Activated naive CD4-positive, alpha-beta T cell treated with anti-CD3 and anti-CD28 coated beads, Interleukin-2, amount 50 U/mL, for 72 hours (primary cell): ENCODE measurements at regions not wholly inside any gene's neighbourhood (a gene's known extent, or its start where the extent isn't known, plus 50 kb on each side); places are given as distances from the start of the nearest gene placed in this dataset.

Experiments
- ATAC-seq, 2 donors: fragments of 150-1000 bp; cut with Tn5 transposase; 2 replicates each; pipeline ENCODE4 v1.10.0; 2021; ENCODE audit warnings: mild to moderate bottlenecking in 2 of 2, moderate library complexity in 2 of 2
- DNase-seq, 2 donors: peaks; one replicate each; pipeline ENCODE4 v3.0.0; 2021 to 2022; ENCODE audit warnings: low spot score in 2 of 2
- H3K27ac Mint-ChIP-seq, 2 donors: one replicate each; pipeline ENCODE4 v1.8.0; 2022; ENCODE audit warnings: mild to moderate bottlenecking in 2 of 2, mixed read lengths in 2 of 2
- H3K36me3 Mint-ChIP-seq, 2 donors: one replicate each; pipeline ENCODE4 v1.8.0; 2022; ENCODE audit warnings: mixed read lengths in 2 of 2
- H3K9me3 Mint-ChIP-seq, 2 donors: one replicate each; pipeline ENCODE4 v1.8.0; 2022; ENCODE audit warnings: mixed read lengths in 2 of 2

- no peak overlapping the region for H3K27ac Mint-ChIP-seq
- H3K36me3 Mint-ChIP-seq = no peaks in the 10 kb centered on the region
- no peaks in the 10 kb centered on the region for H3K9me3 Mint-ChIP-seq
- DNase-seq (no peak), ATAC-seq (no peak)
Measured at GRCh38 chr13:40457929-40458719, 208.3 kb downstream of the FOXO1 start.

GRCh38 chr13:40458720-40458990, 207.8 kb downstream of the FOXO1 start:
- ATAC-seq = no peak
- Mint-ChIP-seq H3K36me3 (no peaks in the 10 kb centered on the region), H3K9me3 (peaks cover 2 to 4% of the 10 kb centered on the region in 2 donors), H3K27ac (no peak overlapping the region)
- no peak for DNase-seq

- ATAC-seq (no peak), DNase-seq (no peak)
- H3K36me3 Mint-ChIP-seq = no peaks in the 10 kb centered on the region
- H3K27ac Mint-ChIP-seq = no peak overlapping the region
- peaks cover 2 to 7% of the 10 kb centered on the region in 2 donors for H3K9me3 Mint-ChIP-seq
Measured at GRCh38 chr13:40460116-40460515, 206.3 kb downstream of the FOXO1 start.

- H3K9me3 Mint-ChIP-seq = peaks cover 11 to 16% of the 10 kb centered on the region in 2 donors
- DNase-seq = no peak
- no peaks in the 10 kb centered on the region for H3K36me3 Mint-ChIP-seq
- H3K27ac Mint-ChIP-seq = peak overlapping the region in 1 of 2 donors; percentile 70
- no peak for ATAC-seq
Measured at GRCh38 chr13:40464337-40465014, 202.0 kb downstream of the FOXO1 start.

- H3K9me3 Mint-ChIP-seq = peaks cover 11 to 16% of the 10 kb centered on the region in 2 donors
- ATAC-seq (no peak), DNase-seq (no peak)
Measured at GRCh38 chr13:40465015-40465390, 201.4 kb downstream of the FOXO1 start.

GRCh38 chr13:40466272-40466671, 200.2 kb downstream of the FOXO1 start:
- Mint-ChIP-seq H3K9me3 (peaks cover 11 to 23% of the 10 kb centered on the region in 2 donors), H3K27ac (no peak overlapping the region), H3K36me3 (peaks cover 0 to 3% of the 10 kb centered on the region in 2 donors)
- ATAC-seq (no peak), DNase-seq (no peak)

More at GRCh38 chr13:40465015-40465390, 201.4 kb downstream of the FOXO1 start:
- no peaks in the 10 kb centered on the region for H3K36me3 Mint-ChIP-seq
- H3K27ac Mint-ChIP-seq = peak overlapping the region in 1 of 2 donors; percentile 70

- ATAC-seq (no peak), DNase-seq (no peak)
- Mint-ChIP-seq H3K27ac (no peak overlapping the region), H3K36me3 (peaks cover 0 to 8% of the 10 kb centered on the region in 2 donors), H3K9me3 (peaks cover 10 to 26% of the 10 kb centered on the region in 2 donors)
Measured at GRCh38 chr13:40468227-40468838, 198.1 kb downstream of the FOXO1 start.

- H3K9me3 Mint-ChIP-seq = peaks cover 8 to 19% of the 10 kb centered on the region in 2 donors
- H3K27ac Mint-ChIP-seq = no peak overlapping the region
- ATAC-seq = no peak
- DNase-seq = no peak
- H3K36me3 Mint-ChIP-seq = peaks cover 0 to 8% of the 10 kb centered on the region in 2 donors
Measured at GRCh38 chr13:40469581-40470310, 196.7 kb downstream of the FOXO1 start.

GRCh38 chr13:40470660-40471059, 195.8 kb downstream of the FOXO1 start:
- H3K9me3 Mint-ChIP-seq = peaks cover 8 to 25% of the 10 kb centered on the region in 2 donors
- ATAC-seq (no peak), DNase-seq (no peak)
- peaks cover 0 to 8% of the 10 kb centered on the region in 2 donors for H3K36me3 Mint-ChIP-seq
- H3K27ac Mint-ChIP-seq = no peak overlapping the region

GRCh38 chr13:40471076-40471475, 195.4 kb downstream of the FOXO1 start:
- Mint-ChIP-seq H3K36me3 (peaks cover 0 to 8% of the 10 kb centered on the region in 2 donors), H3K27ac (peak overlapping the region in 1 of 2 donors; percentile 19), H3K9me3 (peaks cover 8 to 29% of the 10 kb centered on the region in 2 donors)
- no peak for ATAC-seq
- no peak for DNase-seq

- Mint-ChIP-seq H3K36me3 (peaks cover 0 to 8% of the 10 kb centered on the region in 2 donors), H3K27ac (no peak overlapping the region), H3K9me3 (peaks cover 8 to 29% of the 10 kb centered on the region in 2 donors)
- ATAC-seq = no peak
- DNase-seq = no peak
Measured at GRCh38 chr13:40471911-40472310, 194.5 kb downstream of the FOXO1 start.

GRCh38 chr13:40472427-40473220, 193.8 kb downstream of the FOXO1 start:
- peaks cover 0 to 8% of the 10 kb centered on the region in 2 donors for H3K36me3 Mint-ChIP-seq
- no peak for DNase-seq
- H3K9me3 Mint-ChIP-seq = peaks cover 8 to 29% of the 10 kb centered on the region in 2 donors
- peak in 1 of 2 donors; percentile 67 for ATAC-seq
- no peak overlapping the region for H3K27ac Mint-ChIP-seq

- ATAC-seq (no peak), DNase-seq (no peak)
- no peak overlapping the region for H3K27ac Mint-ChIP-seq
- H3K36me3 Mint-ChIP-seq = peaks cover 0 to 8% of the 10 kb centered on the region in 2 donors
- peaks cover 0 to 16% of the 10 kb centered on the region in 2 donors for H3K9me3 Mint-ChIP-seq
Measured at GRCh38 chr13:40475617-40476016, 190.8 kb downstream of the FOXO1 start.

- Mint-ChIP-seq H3K36me3 (peaks cover 0 to 11% of the 10 kb centered on the region in 2 donors), H3K9me3 (peaks cover 0 to 12% of the 10 kb centered on the region in 2 donors), H3K27ac (no peak overlapping the region)
- DNase-seq = no peak
- no peak for ATAC-seq
Measured at GRCh38 chr13:40476175-40476958, 190.1 kb downstream of the FOXO1 start.
